ENCODE measurements at regions not wholly inside any gene's neighbourhood (a gene's known extent, or its start where the extent isn't known, plus 50 kb on each side); places are given as distances from the start of the nearest gene placed in this dataset.

GRCh38 chr14:101496776-101497683, 64.3 kb upstream of the DIO3 start:
- TF ChIP-seq POLR2A (IDR thresholded peaks at IDR 0.05; ENCODE audit: low read length) (no peak), GATA1 (IDR thresholded peaks at IDR 0.05; ENCODE audit: low read depth, low read length) (no peak)
